ENCODE measurements at regions not wholly inside any gene's neighbourhood (a gene's known extent, or its start where the extent isn't known, plus 50 kb on each side); places are given as distances from the start of the nearest gene placed in this dataset.

GRCh38 chr9:81532251-81532650 lies 157.1 kb downstream of the TLE1 start:
- no peak for DNase-seq (ENCODE audit: low read depth in 1 of 2, low spot score in 1 of 2)

- DNase-seq (ENCODE audit: low read depth in 1 of 2, low spot score in 1 of 2), result no peak
Observed at GRCh38 chr9:81531511-81531910, 157.8 kb downstream of the TLE1 start.

- DNase-seq (ENCODE audit: low read depth in 1 of 2, low spot score in 1 of 2), result no peak
Observed at GRCh38 chr9:81530846-81531245, 158.5 kb downstream of the TLE1 start.

GRCh38 chr9:81530310-81530810 lies 159.0 kb downstream of the TLE1 start:
- DNase-seq (ENCODE audit: low read depth in 1 of 2, low spot score in 1 of 2), result no peak

- DNase-seq (ENCODE audit: low read depth in 1 of 2, low spot score in 1 of 2), result no peak
Observed at GRCh38 chr9:81529556-81530193, 159.7 kb downstream of the TLE1 start.

- DNase-seq (ENCODE audit: low read depth in 1 of 2, low spot score in 1 of 2), result no peak
Observed at GRCh38 chr9:81526587-81526986, 162.8 kb downstream of the TLE1 start.

GRCh38 chr9:81522716-81523551 lies 166.4 kb downstream of the TLE1 start:
- no peak for DNase-seq (ENCODE audit: low read depth in 1 of 2, low spot score in 1 of 2)

- no peak for DNase-seq (ENCODE audit: low read depth in 1 of 2, low spot score in 1 of 2)
Observed at GRCh38 chr9:81521892-81522291, 167.5 kb downstream of the TLE1 start.

GRCh38 chr9:81519816-81520495 lies 169.4 kb downstream of the TLE1 start:
- no peak for DNase-seq (ENCODE audit: low read depth in 1 of 2, low spot score in 1 of 2)

- DNase-seq (ENCODE audit: low read depth in 1 of 2, low spot score in 1 of 2), result no peak
Observed at GRCh38 chr9:81517954-81518353, 171.4 kb downstream of the TLE1 start.

- no peak for DNase-seq (ENCODE audit: low read depth in 1 of 2, low spot score in 1 of 2)
Observed at GRCh38 chr9:81513059-81513458, 176.3 kb downstream of the TLE1 start.

- DNase-seq (ENCODE audit: low read depth in 1 of 2, low spot score in 1 of 2), result no peak
Observed at GRCh38 chr9:81512641-81513040, 176.7 kb downstream of the TLE1 start.

GRCh38 chr9:81508476-81508875 lies 180.9 kb downstream of the TLE1 start:
- no peak for DNase-seq (ENCODE audit: low read depth in 1 of 2, low spot score in 1 of 2)

GRCh38 chr9:81506941-81507864 lies 182.1 kb downstream of the TLE1 start:
- DNase-seq (ENCODE audit: low read depth in 1 of 2, low spot score in 1 of 2), result no peak

- no peak for DNase-seq (ENCODE audit: low read depth in 1 of 2, low spot score in 1 of 2)
Observed at GRCh38 chr9:81499594-81499993, 189.8 kb downstream of the TLE1 start.

GRCh38 chr9:81499021-81499454 lies 190.3 kb downstream of the TLE1 start:
- no peak for DNase-seq (ENCODE audit: low read depth in 1 of 2, low spot score in 1 of 2)

GRCh38 chr9:81498576-81498975 lies 190.8 kb downstream of the TLE1 start:
- no peak for DNase-seq (ENCODE audit: low read depth in 1 of 2, low spot score in 1 of 2)

- DNase-seq (ENCODE audit: low read depth in 1 of 2, low spot score in 1 of 2), result no peak
Observed at GRCh38 chr9:81497091-81497490, 192.3 kb downstream of the TLE1 start.

GRCh38 chr9:81492710-81493447 lies 196.5 kb downstream of the TLE1 start:
- no peak for DNase-seq (ENCODE audit: low read depth in 1 of 2, low spot score in 1 of 2)

All from activated T-helper 1 cell treated with anti-CD3 and anti-CD28 coated beads, Interleukin-2, amount 50 U/mL, for 16 hours (primary cell).